GM12873 (cell line): ENCODE measurements at regions not wholly inside any gene's neighbourhood (a gene's known extent, or its start where the extent isn't known, plus 50 kb on each side); places are given as distances from the start of the nearest gene placed in this dataset.

Experiments
- TF ChIP-seq, protein P1 (sequence below): IDR thresholded peaks from 2 replicates; pipeline ENCODE4 v1.5.1; 2012; ENCODE audit warnings: low read depth, mild to moderate bottlenecking, moderate library complexity, low read length, control low read depth; ENCODE audit not compliant: insufficient read depth; ENCODE audit errors: missing control alignments

GRCh38 chr5:124655251-124655917 lies 91.1 kb downstream of the ZNF608 start:
- TF ChIP-seq, protein P1, sequence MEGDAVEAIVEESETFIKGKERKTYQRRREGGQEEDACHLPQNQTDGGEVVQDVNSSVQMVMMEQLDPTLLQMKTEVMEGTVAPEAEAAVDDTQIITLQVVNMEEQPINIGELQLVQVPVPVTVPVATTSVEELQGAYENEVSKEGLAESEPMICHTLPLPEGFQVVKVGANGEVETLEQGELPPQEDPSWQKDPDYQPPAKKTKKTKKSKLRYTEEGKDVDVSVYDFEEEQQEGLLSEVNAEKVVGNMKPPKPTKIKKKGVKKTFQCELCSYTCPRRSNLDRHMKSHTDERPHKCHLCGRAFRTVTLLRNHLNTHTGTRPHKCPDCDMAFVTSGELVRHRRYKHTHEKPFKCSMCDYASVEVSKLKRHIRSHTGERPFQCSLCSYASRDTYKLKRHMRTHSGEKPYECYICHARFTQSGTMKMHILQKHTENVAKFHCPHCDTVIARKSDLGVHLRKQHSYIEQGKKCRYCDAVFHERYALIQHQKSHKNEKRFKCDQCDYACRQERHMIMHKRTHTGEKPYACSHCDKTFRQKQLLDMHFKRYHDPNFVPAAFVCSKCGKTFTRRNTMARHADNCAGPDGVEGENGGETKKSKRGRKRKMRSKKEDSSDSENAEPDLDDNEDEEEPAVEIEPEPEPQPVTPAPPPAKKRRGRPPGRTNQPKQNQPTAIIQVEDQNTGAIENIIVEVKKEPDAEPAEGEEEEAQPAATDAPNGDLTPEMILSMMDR, result no peak

DNA sequence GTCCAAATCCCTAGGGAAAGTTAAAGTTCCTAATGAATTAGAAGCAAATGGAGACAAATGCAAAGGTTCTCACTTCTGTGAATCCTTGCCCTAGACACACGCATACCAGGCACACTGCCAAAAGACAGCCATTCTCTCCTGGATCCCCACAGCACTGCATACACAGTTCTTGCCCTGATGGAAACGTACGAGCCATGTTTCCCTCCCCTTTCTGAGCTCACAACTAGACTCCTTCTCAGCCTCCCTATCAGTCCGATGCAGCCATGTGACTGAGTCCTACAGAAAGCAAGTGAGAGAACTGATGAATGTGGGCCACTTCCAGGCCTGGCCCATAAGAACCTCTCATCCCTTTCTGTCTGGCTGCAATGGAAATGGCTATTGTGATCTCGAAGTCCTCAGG lies 92.0 kb downstream of the ZNF608 start:
- TF ChIP-seq, protein P1, result no peak

GRCh38 chr5:124653666-124654065 lies 92.8 kb downstream of the ZNF608 start:
- TF ChIP-seq, protein P1, result no peak

DNA sequence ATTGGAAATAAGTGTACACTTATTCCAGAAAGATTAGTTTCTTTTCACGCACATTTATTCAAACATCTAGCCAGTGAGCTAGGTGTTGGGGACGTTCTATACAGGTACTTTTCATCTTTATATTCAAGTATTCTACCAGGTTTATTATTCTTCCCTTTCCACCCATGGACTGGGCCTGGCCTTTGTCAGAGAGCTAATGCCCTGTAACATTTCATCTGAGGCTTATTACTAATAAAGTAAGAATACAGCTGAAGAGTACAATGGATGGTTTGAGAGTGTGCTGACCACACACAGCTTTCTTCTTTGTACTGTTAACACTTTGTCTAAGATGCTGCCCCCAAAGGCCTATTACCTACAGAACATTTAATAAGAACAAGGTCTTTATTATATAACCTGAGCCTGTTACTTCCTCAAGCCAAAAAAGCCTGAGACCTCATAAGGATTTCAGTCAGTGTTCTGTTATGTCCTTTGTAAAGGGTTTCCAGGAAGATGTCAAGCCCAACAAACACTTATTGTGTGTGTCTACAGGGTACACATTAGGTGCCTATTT lies 93.5 kb downstream of the ZNF608 start:
- TF ChIP-seq, protein P1, result no peak

- TF ChIP-seq, protein P1, result no peak
Measured at GRCh38 chr5:124652514-124652819, 94.0 kb downstream of the ZNF608 start.

- TF ChIP-seq, protein P1, result no peak
Measured at GRCh38 chr5:124651663-124652513, 94.6 kb downstream of the ZNF608 start.

DNA sequence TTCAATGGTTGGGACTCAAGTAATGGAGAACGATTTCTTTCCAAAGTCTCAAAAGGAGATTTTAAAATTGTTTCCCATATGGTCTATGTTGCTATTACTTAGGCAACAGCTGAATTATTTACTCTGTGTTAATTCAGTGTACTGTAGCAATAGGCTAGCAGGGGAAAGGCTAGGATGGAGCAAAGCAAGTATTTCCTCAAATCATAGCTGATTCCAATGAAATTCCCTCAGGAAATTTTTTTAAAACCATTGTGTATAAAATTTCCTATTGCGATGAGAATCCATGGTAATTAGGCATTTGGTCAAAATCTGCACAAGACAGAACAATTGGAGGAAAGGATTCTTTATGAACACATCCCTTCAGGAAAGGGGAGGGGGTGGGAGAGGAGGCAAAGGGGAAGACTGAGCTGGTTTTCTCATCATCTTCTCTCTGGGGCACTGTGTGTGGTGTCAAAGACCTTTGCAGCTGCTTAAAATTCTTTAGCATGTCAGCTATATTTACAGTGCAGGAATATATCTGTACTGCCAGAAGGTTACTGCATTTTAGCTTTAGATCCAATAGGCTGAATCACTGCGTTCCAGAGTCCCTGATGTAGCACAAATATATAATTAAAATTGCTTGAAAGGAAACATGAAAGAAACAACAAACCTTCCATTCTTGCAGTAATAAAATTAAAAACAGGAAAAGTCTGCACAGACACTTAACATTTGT lies 95.3 kb downstream of the ZNF608 start:
- TF ChIP-seq, protein P1, result no peak
